PC-9 (cell line): ENCODE measurements at regions not wholly inside any gene's neighbourhood (a gene's known extent, or its start where the extent isn't known, plus 50 kb on each side); places are given as distances from the start of the nearest gene placed in this dataset.

Experiments used
- BruUV-seq: library from RNA; stranded (reverse); fragments of 400-500 nt; replicated peaks from 2 replicates; lab custom pipeline; 2021; lab: Mats Ljungman, UMichigan
- CTCF ChIA-PET: fragments of 300-600 bp; sonication (Branson Sonifier 250); formaldehyde crosslinking; loops from one replicate; lab custom pipeline; 2022; ENCODE audit warnings: antibody characterized with exemption; lab: Charles Lee
- POLR2A ChIA-PET: fragments of 300-600 bp; sonication (Branson Sonifier 250); formaldehyde crosslinking; loops from one replicate; lab custom pipeline; 2022; ENCODE audit warnings: antibody characterized with exemption; ENCODE audit not compliant: unreplicated experiment; lab: Charles Lee
- DNase-seq, 2 experiments: peaks; one replicate each; pipeline versions ENCODE4 v3.0.0 to v3.0.0-alpha.2; 2015 to 2022; ENCODE audit warnings: mixed read lengths in 1 of 2
- H2AFZ ChIP-seq: fragments of 200-600 bp; sonication (generic); 2 replicates; pipeline ENCODE4 v1.8.1; 2017; ENCODE audit warnings: antibody characterized with exemption
- H3F3A ChIP-seq: fragments of 200-600 bp; sonication (generic); 2 replicates; pipeline ENCODE4 v1.8.1; 2017; ENCODE audit warnings: antibody characterized with exemption, mild to moderate bottlenecking, low read depth; ENCODE audit not compliant: insufficient read depth
- H3K27ac ChIP-seq: fragments of 200-600 bp; sonication (generic); 2 replicates; pipeline ENCODE4 v1.6.1; 2016; ENCODE audit warnings: mixed run types
- H3K27me3 ChIP-seq: fragments of 200-600 bp; sonication (generic); 2 replicates; pipeline ENCODE4 v1.6.1; 2016; ENCODE audit warnings: low read depth, mixed run types; ENCODE audit not compliant: insufficient read depth
- H3K36me3 ChIP-seq: fragments of 200-600 bp; sonication (generic); 2 replicates; pipeline ENCODE4 v1.6.1; 2016; ENCODE audit warnings: low read depth, mixed run types
- H3K4me1 ChIP-seq: fragments of 200-600 bp; sonication (generic); replicated peaks from 2 replicates; pipeline ENCODE4 v1.6.1; 2016; ENCODE audit warnings: mixed run types; ENCODE audit not compliant: insufficient read depth
- H3K4me2 ChIP-seq: fragments of 200-600 bp; sonication (generic); 2 replicates; pipeline ENCODE4 v1.6.1; 2017; ENCODE audit warnings: mixed run types
- H3K4me3 ChIP-seq: fragments of 200-600 bp; sonication (generic); 2 replicates; pipeline ENCODE4 v1.6.1; 2016; ENCODE audit warnings: mixed run types
- H3K79me2 ChIP-seq: fragments of 200-600 bp; sonication (generic); 2 replicates; pipeline ENCODE4 v1.6.1; 2017; ENCODE audit warnings: low read depth, mixed run types
- H3K9me2 ChIP-seq: fragments of 200-600 bp; sonication (generic); 2 replicates; pipeline ENCODE4 v1.8.1; 2017; ENCODE audit warnings: mild to moderate bottlenecking; ENCODE audit not compliant: insufficient read depth
- H3K9me3 ChIP-seq: fragments of 200-600 bp; sonication (generic); 2 replicates; pipeline ENCODE4 v1.8.1; 2016; ENCODE audit warnings: low read depth; ENCODE audit not compliant: insufficient read depth
- H4K20me1 ChIP-seq: fragments of 200-600 bp; sonication (generic); 2 replicates; pipeline ENCODE4 v1.8.1; 2017; ENCODE audit not compliant: insufficient read depth
- EZH2 ChIP-seq: fragments of 200-600 bp; sonication (generic); IDR thresholded peaks from 2 replicates; pipeline ENCODE4 v1.8.0; 2017; ENCODE audit warnings: antibody characterized with exemption, low read depth
- intact Hi-C: fragments of 100-400 bp; cut with micrococcal nuclease; formaldehyde crosslinking; loops from one replicate; pipeline ENCODE4 v1.10.0; 2022; ENCODE audit not compliant: unreplicated experiment
- TF ChIP-seq, protein P1 (sequence below): fragments of 200-600 bp; sonication (generic); conservative IDR thresholded peaks from 2 replicates; pipeline ENCODE4 v1.6.1; 2017; ENCODE audit warnings: mixed run types, antibody characterized with exemption, mild to moderate bottlenecking, moderate library complexity

DNA sequence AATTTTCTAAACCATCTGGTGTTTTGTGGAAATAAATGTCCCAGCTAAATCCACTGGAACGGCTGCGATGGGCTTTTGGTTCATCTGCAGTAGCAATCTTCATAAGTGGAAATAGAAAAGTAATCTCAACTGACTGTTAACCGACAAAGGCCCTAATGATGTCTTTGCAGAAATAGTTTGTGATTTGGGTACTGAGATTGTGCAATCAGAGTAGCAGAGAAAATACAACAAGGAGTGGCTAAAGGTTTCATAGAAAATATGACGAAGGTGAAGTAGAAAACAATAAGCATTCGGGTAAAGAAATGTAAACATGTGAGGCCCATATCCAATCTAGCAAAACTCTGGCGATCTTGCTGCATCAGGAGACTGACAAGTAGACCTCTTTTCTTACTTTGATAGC lies 262.6 kb upstream of the MCTP2 start:
- Histone ChIP-seq H3K79me2 (no peaks in the 10 kb centered on the region), H3F3A (no peaks in the 10 kb centered on the region), H3K4me1 (no peaks in the 10 kb centered on the region), H3K4me2 (no peak overlapping the region), H3K4me3 (no peak overlapping the region), H3K27me3 (no peaks in the 10 kb centered on the region), H3K9me2 (no peaks in the 10 kb centered on the region), H3K9me3 (no peaks in the 10 kb centered on the region), H3K27ac (no peak overlapping the region), H3K36me3 (no peaks in the 10 kb centered on the region), H4K20me1 (no peaks in the 10 kb centered on the region), H2AFZ (no peak overlapping the region)
- ChIA-PET CTCF (no interaction called here), POLR2A (no interaction called here)
- intact Hi-C loops, result no loop called here
- BruUV-seq, result no TSS peak
- TF ChIP-seq, protein P1, sequence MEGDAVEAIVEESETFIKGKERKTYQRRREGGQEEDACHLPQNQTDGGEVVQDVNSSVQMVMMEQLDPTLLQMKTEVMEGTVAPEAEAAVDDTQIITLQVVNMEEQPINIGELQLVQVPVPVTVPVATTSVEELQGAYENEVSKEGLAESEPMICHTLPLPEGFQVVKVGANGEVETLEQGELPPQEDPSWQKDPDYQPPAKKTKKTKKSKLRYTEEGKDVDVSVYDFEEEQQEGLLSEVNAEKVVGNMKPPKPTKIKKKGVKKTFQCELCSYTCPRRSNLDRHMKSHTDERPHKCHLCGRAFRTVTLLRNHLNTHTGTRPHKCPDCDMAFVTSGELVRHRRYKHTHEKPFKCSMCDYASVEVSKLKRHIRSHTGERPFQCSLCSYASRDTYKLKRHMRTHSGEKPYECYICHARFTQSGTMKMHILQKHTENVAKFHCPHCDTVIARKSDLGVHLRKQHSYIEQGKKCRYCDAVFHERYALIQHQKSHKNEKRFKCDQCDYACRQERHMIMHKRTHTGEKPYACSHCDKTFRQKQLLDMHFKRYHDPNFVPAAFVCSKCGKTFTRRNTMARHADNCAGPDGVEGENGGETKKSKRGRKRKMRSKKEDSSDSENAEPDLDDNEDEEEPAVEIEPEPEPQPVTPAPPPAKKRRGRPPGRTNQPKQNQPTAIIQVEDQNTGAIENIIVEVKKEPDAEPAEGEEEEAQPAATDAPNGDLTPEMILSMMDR, result no peak
- no peak for TF ChIP-seq EZH2
- no peak for DNase-seq

GRCh38 chr15:93965304-93965908 lies 266.0 kb upstream of the MCTP2 start:
- H3K4me1 ChIP-seq, result no peaks in the 10 kb centered on the region
- TF ChIP-seq EZH2, result no peak
- TF ChIP-seq, protein P1, result no peak
- no peaks in the 10 kb centered on the region for H3K9me3 ChIP-seq
- H2AFZ ChIP-seq, result no peak overlapping the region
- H3K27ac ChIP-seq, result no peak overlapping the region
- ChIA-PET POLR2A (no interaction called here), CTCF (no interaction called here)
- intact Hi-C loops, result no loop called here
- no peak overlapping the region for H3K4me3 ChIP-seq
- H3F3A ChIP-seq, result no peaks in the 10 kb centered on the region
- H3K36me3 ChIP-seq, result no peaks in the 10 kb centered on the region
- no peak for DNase-seq
- no TSS peak for BruUV-seq
- H3K79me2 ChIP-seq, result no peaks in the 10 kb centered on the region
- H3K27me3 ChIP-seq, result no peaks in the 10 kb centered on the region
- no peaks in the 10 kb centered on the region for H3K9me2 ChIP-seq
- H3K4me2 ChIP-seq, result no peak overlapping the region
- H4K20me1 ChIP-seq, result no peaks in the 10 kb centered on the region

GRCh38 chr15:93954985-93955571 lies 276.3 kb upstream of the MCTP2 start:
- H3K27me3 ChIP-seq, result peaks cover 30% of the 10 kb centered on the region
- no peaks in the 10 kb centered on the region for H3K9me3 ChIP-seq
- intact Hi-C loops, result no loop called here
- H3K4me2 ChIP-seq, result no peak overlapping the region
- H3F3A ChIP-seq, result no peaks in the 10 kb centered on the region
- no peak overlapping the region for H3K4me3 ChIP-seq
- ChIA-PET CTCF (no interaction called here), POLR2A (no interaction called here)
- no peaks in the 10 kb centered on the region; the same call in 1 of the 2 replicates for H3K9me2 ChIP-seq
- no peaks in the 10 kb centered on the region for H3K36me3 ChIP-seq
- DNase-seq, result no peak
- H4K20me1 ChIP-seq, result no peaks in the 10 kb centered on the region; the same call in 1 of the 2 replicates
- H2AFZ ChIP-seq, result no peak overlapping the region
- no peaks in the 10 kb centered on the region for H3K79me2 ChIP-seq
- BruUV-seq, result no TSS peak
- no peaks in the 10 kb centered on the region for H3K4me1 ChIP-seq
- TF ChIP-seq, protein P1, result no peak
- TF ChIP-seq EZH2, result no peak
- H3K27ac ChIP-seq, result no peak overlapping the region
